Liver (tissue), 8 donors: ENCODE measurements at regions not wholly inside any gene's neighbourhood (a gene's known extent, or its start where the extent isn't known, plus 50 kb on each side); places are given as distances from the start of the nearest gene placed in this dataset.

Source experiments
- DNase-seq: peaks from one replicate; pipeline ENCODE4 v3.0.0-alpha.2; 2017; ENCODE audit warnings: low spot score
- H3K27ac ChIP-seq, 2 donors: one replicate each; pipeline ENCODE4 v1.7.0; 2013; ENCODE audit warnings: inconsistent platforms in 2 of 2, low read length in 2 of 2, control low read depth in 1 of 2, low read depth in 1 of 2, mild to moderate bottlenecking in 1 of 2
- H3K27me3 ChIP-seq, 4 donors: one replicate each; pipeline versions ENCODE4 v1.6.1 to v1.7.0; 2013; ENCODE audit warnings: low read length in 3 of 4, inconsistent platforms in 1 of 4, mild to moderate bottlenecking in 1 of 4, moderate library complexity in 1 of 4; ENCODE audit not compliant: control insufficient read depth in 4 of 4, insufficient read depth in 4 of 4
- H3K36me3 ChIP-seq, 4 donors: one replicate each; pipeline versions ENCODE4 v1.6.1 to v1.7.0; 2013; ENCODE audit warnings: low read length in 3 of 4, mild to moderate bottlenecking in 3 of 4, low read depth in 1 of 4, moderate library complexity in 1 of 4; ENCODE audit not compliant: control insufficient read depth in 4 of 4, insufficient read depth in 3 of 4
- H3K4me1 ChIP-seq, 4 donors: one replicate each; pipeline versions ENCODE4 v1.6.1 to v1.7.0; 2013; ENCODE audit warnings: low read length in 3 of 4, mild to moderate bottlenecking in 3 of 4, moderate library complexity in 1 of 4; ENCODE audit not compliant: control insufficient read depth in 4 of 4, insufficient read depth in 4 of 4
- H3K4me3 ChIP-seq, 3 donors: one replicate each; pipeline versions ENCODE4 v1.6.1 to v1.7.0; 2013; ENCODE audit warnings: low read length in 3 of 3, control low read depth in 1 of 3, low read depth in 1 of 3, mild to moderate bottlenecking in 1 of 3
- H3K9ac ChIP-seq, 2 donors: one replicate each; pipeline ENCODE4 v1.7.0; 2013; ENCODE audit warnings: low read length in 2 of 2, mild to moderate bottlenecking in 2 of 2, moderate library complexity in 2 of 2, control low read depth in 1 of 2, low read depth in 1 of 2
- H3K9me3 ChIP-seq, 4 donors: one replicate each; pipeline versions ENCODE4 v1.6.1 to v1.7.0; 2013; ENCODE audit warnings: low read length in 3 of 4; ENCODE audit not compliant: control insufficient read depth in 4 of 4
- FOXA1 ChIP-seq: IDR thresholded peaks from 2 replicates; pipeline ENCODE4 v1.6.1; 2016; ENCODE audit warnings: antibody characterized with exemption
- FOXA2 ChIP-seq: IDR thresholded peaks from 2 replicates; pipeline ENCODE4 v1.6.1; 2016; ENCODE audit warnings: antibody characterized with exemption
- GABPA ChIP-seq, 2 donors: IDR thresholded peaks in 1 of 2; conservative IDR thresholded peaks in 1 of 2; 2 replicates each; pipeline ENCODE4 v1.6.1; 2016; ENCODE audit warnings: antibody characterized with exemption in 2 of 2, mild to moderate bottlenecking in 1 of 2, moderate library complexity in 1 of 2
- HNF4A ChIP-seq, 2 donors: conservative IDR thresholded peaks; 2 replicates each; pipeline ENCODE4 v1.6.1; 2016; ENCODE audit warnings: antibody characterized with exemption in 2 of 2, mild to moderate bottlenecking in 2 of 2
- HNF4G ChIP-seq: IDR thresholded peaks from 2 replicates; pipeline ENCODE4 v1.6.1; 2016; ENCODE audit warnings: antibody characterized with exemption
- JUND ChIP-seq, 2 donors: IDR thresholded peaks; 2 replicates each; pipeline ENCODE4 v1.6.1; 2016; ENCODE audit warnings: antibody characterized with exemption in 2 of 2
- NR2F2 ChIP-seq: IDR thresholded peaks from 2 replicates; pipeline ENCODE4 v1.6.1; 2016; ENCODE audit warnings: antibody characterized with exemption
- RAD21 ChIP-seq, 2 donors: IDR thresholded peaks; 2 replicates each; pipeline ENCODE4 v1.6.1; 2016; ENCODE audit warnings: antibody characterized with exemption in 2 of 2, mild to moderate bottlenecking in 2 of 2
- RXRA ChIP-seq, 2 donors: IDR thresholded peaks; 2 replicates each; pipeline ENCODE4 v1.6.1; 2017 to 2018; ENCODE audit warnings: antibody characterized with exemption in 2 of 2, mild to moderate bottlenecking in 1 of 2
- SP1 ChIP-seq: IDR thresholded peaks from 2 replicates; pipeline ENCODE4 v1.6.1; 2018; ENCODE audit warnings: antibody characterized with exemption, mild to moderate bottlenecking
- TAF1 ChIP-seq: conservative IDR thresholded peaks from 2 replicates; pipeline ENCODE4 v1.6.1; 2016; ENCODE audit warnings: antibody characterized with exemption, mild to moderate bottlenecking
- YY1 ChIP-seq: IDR thresholded peaks from 2 replicates; pipeline ENCODE4 v1.6.1; 2016; ENCODE audit warnings: antibody characterized with exemption, mild to moderate bottlenecking
- WGBS: extraction: QIAGEN DNeasy Blood & Tissue Kit; methylation state at CpG from one replicate; pipeline ENCODE4 v1.1.7; 2013; 5-methylcytosine and 5-hydroxymethylcytosine counted together
- TF ChIP-seq, protein P1 (sequence below): IDR thresholded peaks from 2 replicates; pipeline ENCODE4 v1.6.1; 2016; ENCODE audit warnings: antibody characterized with exemption
- TF ChIP-seq, protein P2 (sequence below): IDR thresholded peaks from 2 replicates; pipeline ENCODE4 v1.6.1; 2016; ENCODE audit warnings: antibody characterized with exemption
- TF ChIP-seq, protein P3 (sequence below): IDR thresholded peaks from 2 replicates; pipeline ENCODE4 v1.6.1; 2016; ENCODE audit warnings: antibody characterized with exemption
- TF ChIP-seq, protein P4 (sequence below): IDR thresholded peaks from 2 replicates; pipeline ENCODE4 v1.6.1; 2016; ENCODE audit warnings: antibody characterized with exemption, mild to moderate bottlenecking
- TF ChIP-seq, protein P5 (sequence below): fragments of 150-350 bp; IDR thresholded peaks from 2 replicates; pipeline ENCODE4 v1.5.1; 2017; ENCODE audit warnings: improper control_type of control experiment, low read depth, low read length; ENCODE audit not compliant: missing input control
- donor health status: healthy.
- donor health status: healthy.
- donor health status: healthy.
- donor health status: healthy.
- donor health status: healthy.

DNA sequence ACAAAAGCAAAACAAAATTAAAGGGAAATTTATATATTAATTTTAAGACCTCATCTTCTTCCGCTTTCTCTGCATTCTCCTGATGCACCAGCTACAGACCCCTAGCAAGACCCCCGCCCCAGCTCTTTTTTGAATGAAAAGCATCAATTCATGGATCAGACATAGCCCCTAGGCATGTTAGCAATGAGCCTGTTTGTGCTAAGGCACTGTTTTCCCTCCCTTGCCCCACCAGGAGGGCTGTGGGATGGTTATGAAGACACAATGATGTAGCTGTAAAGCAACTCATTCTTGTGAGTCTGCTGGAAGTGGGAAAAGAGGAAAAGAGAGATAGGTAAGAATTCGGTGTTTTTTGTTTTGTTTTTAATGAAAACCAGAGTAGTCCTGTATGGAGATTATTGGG lies 88.5 kb upstream of the ZBTB18 start:
- Histone ChIP-seq H3K36me3 (no peaks in the 10 kb centered on the region), H3K9me3 (no peaks in the 10 kb centered on the region), H3K4me3 (no peak overlapping the region), H3K9ac (no peak overlapping the region), H3K27ac (no peak overlapping the region), H3K27me3 (peaks cover 0 to 5% (median 2%) of the 10 kb centered on the region in 4 donors), H3K4me1 (no peaks in the 10 kb centered on the region)
- whole genome bisulfite sequencing = 92% methylated on average over 3 of the region's 3 CpGs
- TF ChIP-seq, protein P1, sequence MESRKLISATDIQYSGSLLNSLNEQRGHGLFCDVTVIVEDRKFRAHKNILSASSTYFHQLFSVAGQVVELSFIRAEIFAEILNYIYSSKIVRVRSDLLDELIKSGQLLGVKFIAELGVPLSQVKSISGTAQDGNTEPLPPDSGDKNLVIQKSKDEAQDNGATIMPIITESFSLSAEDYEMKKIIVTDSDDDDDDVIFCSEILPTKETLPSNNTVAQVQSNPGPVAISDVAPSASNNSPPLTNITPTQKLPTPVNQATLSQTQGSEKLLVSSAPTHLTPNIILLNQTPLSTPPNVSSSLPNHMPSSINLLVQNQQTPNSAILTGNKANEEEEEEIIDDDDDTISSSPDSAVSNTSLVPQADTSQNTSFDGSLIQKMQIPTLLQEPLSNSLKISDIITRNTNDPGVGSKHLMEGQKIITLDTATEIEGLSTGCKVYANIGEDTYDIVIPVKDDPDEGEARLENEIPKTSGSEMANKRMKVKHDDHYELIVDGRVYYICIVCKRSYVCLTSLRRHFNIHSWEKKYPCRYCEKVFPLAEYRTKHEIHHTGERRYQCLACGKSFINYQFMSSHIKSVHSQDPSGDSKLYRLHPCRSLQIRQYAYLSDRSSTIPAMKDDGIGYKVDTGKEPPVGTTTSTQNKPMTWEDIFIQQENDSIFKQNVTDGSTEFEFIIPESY = no peak
- TF ChIP-seq FOXA1 = no peak
- TF ChIP-seq GABPA (IDR thresholded peaks at IDR 0.05 in 1 of 2, conservative IDR thresholded peaks at IDR 0.05 in 1 of 2) = no peak
- TF ChIP-seq, protein P2, sequence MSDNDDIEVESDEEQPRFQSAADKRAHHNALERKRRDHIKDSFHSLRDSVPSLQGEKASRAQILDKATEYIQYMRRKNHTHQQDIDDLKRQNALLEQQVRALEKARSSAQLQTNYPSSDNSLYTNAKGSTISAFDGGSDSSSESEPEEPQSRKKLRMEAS = no peak
- TF ChIP-seq, protein P3, sequence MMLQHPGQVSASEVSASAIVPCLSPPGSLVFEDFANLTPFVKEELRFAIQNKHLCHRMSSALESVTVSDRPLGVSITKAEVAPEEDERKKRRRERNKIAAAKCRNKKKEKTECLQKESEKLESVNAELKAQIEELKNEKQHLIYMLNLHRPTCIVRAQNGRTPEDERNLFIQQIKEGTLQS = no peak
- no peak for TF ChIP-seq JUND (IDR thresholded peaks at IDR 0.05)
- no peak for DNase-seq

DNA sequence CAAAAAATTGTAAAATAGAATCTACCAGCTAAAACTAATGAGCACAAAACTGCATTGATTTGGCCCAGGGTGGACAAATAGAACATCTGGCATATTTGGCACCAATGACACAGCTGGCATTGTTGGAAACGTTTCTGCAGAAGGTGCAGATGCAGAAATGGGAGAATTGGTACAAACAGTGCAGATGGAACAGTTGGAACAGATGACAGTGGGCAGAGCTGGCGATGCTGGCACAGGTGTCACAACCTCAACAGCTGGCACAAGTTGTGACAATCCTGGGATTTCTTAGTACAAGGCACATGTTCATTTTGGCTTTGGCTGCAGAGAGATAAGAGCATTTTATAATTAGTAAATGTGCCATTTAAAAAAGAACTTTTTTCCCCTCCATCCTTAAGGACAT lies 91.1 kb upstream of the ZBTB18 start:
- Histone ChIP-seq H3K9ac (no peak overlapping the region), H3K9me3 (no peaks in the 10 kb centered on the region), H3K4me3 (no peak overlapping the region), H3K36me3 (no peaks in the 10 kb centered on the region), H3K27ac (no peak overlapping the region), H3K4me1 (no peaks in the 10 kb centered on the region), H3K27me3 (peaks cover 0 to 5% (median 2%) of the 10 kb centered on the region in 4 donors)
- no peak for DNase-seq
- 52% methylated on average over 2 of the region's 2 CpGs for WGBS
- no peak for TF ChIP-seq HNF4G
- TF ChIP-seq, protein P3 = no peak
- TF ChIP-seq TAF1 = no peak
- no peak for TF ChIP-seq YY1
- no peak for TF ChIP-seq NR2F2
- TF ChIP-seq HNF4A (conservative IDR thresholded peaks at IDR 0.05) = no peak

DNA sequence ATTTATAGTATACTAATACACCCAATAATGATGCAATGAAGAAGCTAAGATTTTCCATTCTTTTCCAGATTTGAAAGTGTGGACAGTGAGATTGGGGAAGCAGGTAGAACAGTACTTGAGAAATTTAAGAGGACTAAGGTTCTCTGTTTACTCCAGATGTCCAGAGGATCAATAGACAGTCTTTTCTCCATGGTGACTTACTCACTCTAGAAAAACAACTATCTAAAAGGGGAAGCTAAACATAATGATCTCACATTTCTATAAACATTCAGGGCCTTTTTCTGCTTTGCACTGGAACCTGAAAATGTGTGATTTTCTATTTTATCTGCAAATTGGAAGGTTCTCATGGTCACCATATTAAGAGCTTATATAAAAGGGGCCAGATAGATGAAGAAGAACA lies 93.9 kb upstream of the ZBTB18 start:
- H3K27me3 ChIP-seq = peaks cover 0 to 7% (median 2%) of the 10 kb centered on the region in 4 donors
- no peaks in the 10 kb centered on the region for H3K9me3 ChIP-seq
- TF ChIP-seq, protein P1 = no peak
- TF ChIP-seq YY1 = no peak
- TF ChIP-seq HNF4G = no peak
- no peak for TF ChIP-seq SP1
- TF ChIP-seq, protein P4, sequence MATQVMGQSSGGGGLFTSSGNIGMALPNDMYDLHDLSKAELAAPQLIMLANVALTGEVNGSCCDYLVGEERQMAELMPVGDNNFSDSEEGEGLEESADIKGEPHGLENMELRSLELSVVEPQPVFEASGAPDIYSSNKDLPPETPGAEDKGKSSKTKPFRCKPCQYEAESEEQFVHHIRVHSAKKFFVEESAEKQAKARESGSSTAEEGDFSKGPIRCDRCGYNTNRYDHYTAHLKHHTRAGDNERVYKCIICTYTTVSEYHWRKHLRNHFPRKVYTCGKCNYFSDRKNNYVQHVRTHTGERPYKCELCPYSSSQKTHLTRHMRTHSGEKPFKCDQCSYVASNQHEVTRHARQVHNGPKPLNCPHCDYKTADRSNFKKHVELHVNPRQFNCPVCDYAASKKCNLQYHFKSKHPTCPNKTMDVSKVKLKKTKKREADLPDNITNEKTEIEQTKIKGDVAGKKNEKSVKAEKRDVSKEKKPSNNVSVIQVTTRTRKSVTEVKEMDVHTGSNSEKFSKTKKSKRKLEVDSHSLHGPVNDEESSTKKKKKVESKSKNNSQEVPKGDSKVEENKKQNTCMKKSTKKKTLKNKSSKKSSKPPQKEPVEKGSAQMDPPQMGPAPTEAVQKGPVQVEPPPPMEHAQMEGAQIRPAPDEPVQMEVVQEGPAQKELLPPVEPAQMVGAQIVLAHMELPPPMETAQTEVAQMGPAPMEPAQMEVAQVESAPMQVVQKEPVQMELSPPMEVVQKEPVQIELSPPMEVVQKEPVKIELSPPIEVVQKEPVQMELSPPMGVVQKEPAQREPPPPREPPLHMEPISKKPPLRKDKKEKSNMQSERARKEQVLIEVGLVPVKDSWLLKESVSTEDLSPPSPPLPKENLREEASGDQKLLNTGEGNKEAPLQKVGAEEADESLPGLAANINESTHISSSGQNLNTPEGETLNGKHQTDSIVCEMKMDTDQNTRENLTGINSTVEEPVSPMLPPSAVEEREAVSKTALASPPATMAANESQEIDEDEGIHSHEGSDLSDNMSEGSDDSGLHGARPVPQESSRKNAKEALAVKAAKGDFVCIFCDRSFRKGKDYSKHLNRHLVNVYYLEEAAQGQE = no peak
- TF ChIP-seq FOXA2 = no peak
- TF ChIP-seq JUND (IDR thresholded peaks at IDR 0.05) = no peak
- TF ChIP-seq RXRA (IDR thresholded peaks at IDR 0.05) = no peak
- TF ChIP-seq HNF4A (conservative IDR thresholded peaks at IDR 0.05) = no peak
- TF ChIP-seq FOXA1 = no peak
- TF ChIP-seq, protein P5, sequence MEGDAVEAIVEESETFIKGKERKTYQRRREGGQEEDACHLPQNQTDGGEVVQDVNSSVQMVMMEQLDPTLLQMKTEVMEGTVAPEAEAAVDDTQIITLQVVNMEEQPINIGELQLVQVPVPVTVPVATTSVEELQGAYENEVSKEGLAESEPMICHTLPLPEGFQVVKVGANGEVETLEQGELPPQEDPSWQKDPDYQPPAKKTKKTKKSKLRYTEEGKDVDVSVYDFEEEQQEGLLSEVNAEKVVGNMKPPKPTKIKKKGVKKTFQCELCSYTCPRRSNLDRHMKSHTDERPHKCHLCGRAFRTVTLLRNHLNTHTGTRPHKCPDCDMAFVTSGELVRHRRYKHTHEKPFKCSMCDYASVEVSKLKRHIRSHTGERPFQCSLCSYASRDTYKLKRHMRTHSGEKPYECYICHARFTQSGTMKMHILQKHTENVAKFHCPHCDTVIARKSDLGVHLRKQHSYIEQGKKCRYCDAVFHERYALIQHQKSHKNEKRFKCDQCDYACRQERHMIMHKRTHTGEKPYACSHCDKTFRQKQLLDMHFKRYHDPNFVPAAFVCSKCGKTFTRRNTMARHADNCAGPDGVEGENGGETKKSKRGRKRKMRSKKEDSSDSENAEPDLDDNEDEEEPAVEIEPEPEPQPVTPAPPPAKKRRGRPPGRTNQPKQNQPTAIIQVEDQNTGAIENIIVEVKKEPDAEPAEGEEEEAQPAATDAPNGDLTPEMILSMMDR = no peak
- no peak for TF ChIP-seq RAD21 (IDR thresholded peaks at IDR 0.05)
- TF ChIP-seq, protein P3 = no peak
- no peak for TF ChIP-seq GABPA (IDR thresholded peaks at IDR 0.05 in 1 of 2, conservative IDR thresholded peaks at IDR 0.05 in 1 of 2)
- TF ChIP-seq, protein P2 = no peak
- no peak overlapping the region for H3K27ac ChIP-seq
- no peak for DNase-seq
- no peak overlapping the region for H3K9ac ChIP-seq
- no peaks in the 10 kb centered on the region for H3K4me1 ChIP-seq
- no peaks in the 10 kb centered on the region for H3K36me3 ChIP-seq
- H3K4me3 ChIP-seq = no peak overlapping the region
